AG20443 (cell line): ENCODE measurements at regions not wholly inside any gene's neighbourhood (a gene's known extent, or its start where the extent isn't known, plus 50 kb on each side); places are given as distances from the start of the nearest gene placed in this dataset.
A peak's percentile ranks its signal among the peaks of the same experiment; 100 is the strongest.

Source experiments
- DNase-seq: peaks from one replicate; pipeline ENCODE4 v3.0.0; 2012; ENCODE audit warnings: low spot score, mixed read lengths

DNA sequence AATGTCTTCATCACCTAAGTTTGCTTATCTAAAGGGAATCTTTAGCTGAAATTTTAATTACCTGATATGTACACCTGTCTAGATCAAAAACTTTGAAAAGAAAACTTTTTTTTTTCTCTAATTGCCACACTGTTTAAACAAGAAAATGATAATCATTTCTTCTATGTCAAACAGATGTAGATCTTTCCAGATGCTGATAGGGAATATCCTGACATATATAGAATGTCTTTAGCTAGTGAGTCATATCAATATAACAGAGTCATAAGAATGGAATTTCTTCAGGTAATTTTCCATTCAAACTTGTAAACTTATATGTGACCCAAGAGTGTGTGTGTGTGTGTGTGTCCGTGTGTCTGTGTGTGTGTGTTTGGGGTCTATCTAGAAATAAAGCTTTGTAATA, 271.9 kb downstream of the GPM6A start:
- no peak for DNase-seq

GRCh38 chr4:175540732-175541131, 271.3 kb downstream of the GPM6A start:
- no peak for DNase-seq

DNA sequence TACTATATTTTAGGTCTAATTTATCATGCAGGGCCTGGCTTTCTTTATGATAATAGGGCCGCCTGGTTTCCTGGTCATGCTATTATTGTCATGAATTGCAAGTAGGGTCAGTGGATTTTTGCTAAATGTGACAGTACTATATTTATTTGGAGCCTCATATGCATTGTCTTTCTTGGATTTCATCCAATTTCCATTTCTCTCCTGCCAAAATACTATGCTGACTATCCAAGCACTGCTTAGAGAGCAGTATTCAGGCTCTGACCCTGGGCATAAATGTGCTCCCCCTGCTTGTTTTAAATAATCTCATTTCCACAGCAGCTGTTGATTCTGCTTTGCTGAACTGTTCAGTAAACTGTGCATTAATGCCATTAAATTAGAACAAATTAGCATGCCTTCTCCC, 269.3 kb downstream of the GPM6A start:
- no peak for DNase-seq

- no peak for DNase-seq
Measured at GRCh38 chr4:175559126-175559525, 252.9 kb downstream of the GPM6A start.

DNA sequence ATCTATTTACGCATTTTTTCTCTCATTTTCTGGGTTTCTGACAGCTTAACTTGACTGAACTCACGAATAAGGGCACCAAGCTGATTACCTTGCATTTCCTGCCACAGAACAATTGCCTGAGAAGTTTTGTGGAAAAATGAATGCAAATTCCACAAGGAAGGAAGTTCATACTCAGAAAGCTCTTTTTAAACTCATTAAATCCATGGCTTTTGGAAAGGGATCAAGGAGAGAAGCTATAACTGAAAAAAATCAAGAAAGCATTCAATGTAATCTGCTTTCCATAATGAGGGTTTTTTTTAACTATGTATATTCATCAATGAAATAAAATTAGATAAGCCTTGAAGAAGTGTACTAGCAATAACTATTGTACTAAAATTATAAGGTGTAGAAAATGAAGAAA, 252.5 kb downstream of the GPM6A start:
- DNase-seq: no peak

DNA sequence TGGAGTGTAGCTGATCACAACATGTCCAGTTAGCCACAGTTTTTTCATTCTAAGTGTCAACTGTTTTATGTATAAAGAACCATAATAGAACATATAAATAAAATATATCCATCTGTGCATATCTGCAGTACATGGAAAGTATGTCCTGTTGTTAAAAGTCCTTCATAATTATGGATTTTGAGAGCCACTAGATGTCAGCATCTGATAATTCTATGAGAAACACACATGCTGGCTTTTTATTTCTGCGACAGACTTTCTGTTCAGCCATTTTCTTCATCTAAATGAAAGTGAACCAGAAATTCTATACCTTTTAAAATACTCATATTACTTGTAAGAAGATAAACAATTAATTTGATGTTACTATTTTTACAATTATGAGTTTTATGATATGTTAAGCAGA, 251.5 kb downstream of the GPM6A start:
- peak; percentile 14 for DNase-seq

DNA sequence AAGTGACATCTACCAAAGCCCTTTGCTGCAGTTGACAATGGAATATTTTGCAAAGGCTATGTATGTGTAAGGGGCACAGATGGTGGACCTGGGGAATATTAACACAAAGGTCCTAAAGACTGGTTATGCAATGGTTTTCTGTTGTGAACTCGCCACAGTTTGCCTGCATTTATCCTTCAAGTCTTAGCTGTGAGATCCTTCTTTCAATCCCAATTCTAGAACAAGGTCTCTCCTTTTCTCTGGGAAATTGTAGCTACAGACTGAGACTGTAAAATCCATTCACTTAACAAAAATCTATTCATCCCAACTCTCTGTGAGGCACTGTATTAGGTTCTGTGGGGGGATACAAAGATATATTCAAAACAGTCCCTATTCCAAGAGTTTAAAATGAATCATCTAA, 250.4 kb downstream of the GPM6A start:
- no peak for DNase-seq

- no peak for DNase-seq
Measured at GRCh38 chr4:175562111-175562510, 250.0 kb downstream of the GPM6A start.

GRCh38 chr4:175562542-175562941, 249.5 kb downstream of the GPM6A start:
- DNase-seq: no peak
